HepG2 (cell line): ENCODE measurements at regions not wholly inside any gene's neighbourhood (a gene's known extent, or its start where the extent isn't known, plus 50 kb on each side); places are given as distances from the start of the nearest gene placed in this dataset.

Experiments
- ASH2L ChIP-seq: fragments of 300-600, 200-600 bp; sonication (generic); IDR thresholded peaks from 2 replicates; pipeline ENCODE4 v1.7.0; 2017; ENCODE audit warnings: low read depth, mild to moderate bottlenecking, moderate library complexity, mixed read lengths, low read length; ENCODE audit not compliant: insufficient read length
- ATF1 ChIP-seq: IDR thresholded peaks from 2 replicates; pipeline ENCODE4 v1.6.1; 2016; ENCODE audit warnings: mild to moderate bottlenecking, control low read depth
- BRD4 ChIP-seq: sonication (generic); formaldehyde crosslinking; IDR thresholded peaks from 2 replicates; pipeline ENCODE4 v1.4.0; 2020; ENCODE audit warnings: missing genetic modification reagents
- CEBPB ChIP-seq: IDR thresholded peaks from 2 replicates; pipeline ENCODE4 v1.6.1; 2011; ENCODE audit warnings: low read depth, low read length, improper control_type of control experiment, borderline replicate concordance
- ETV6 ChIP-seq: sonication (generic); formaldehyde crosslinking; conservative IDR thresholded peaks from 2 replicates; pipeline ENCODE4 v1.4.0; 2020; ENCODE audit warnings: missing genetic modification reagents
- HNRNPK ChIP-seq: fragments of 200-400 bp; formaldehyde crosslinking; IDR thresholded peaks from 2 replicates; pipeline ENCODE4 v1.6.1; 2018; ENCODE audit warnings: low read length, low read depth, moderate library complexity, mild to moderate bottlenecking; ENCODE audit not compliant: poor library complexity, severe bottlenecking
- IKZF4 ChIP-seq: sonication (generic); formaldehyde crosslinking; IDR thresholded peaks from 2 replicates; pipeline ENCODE4 v1.5.1; 2020; ENCODE audit warnings: borderline replicate concordance, mild to moderate bottlenecking, low read depth, missing genetic modification reagents; ENCODE audit errors: not compliant biosample characterization
- POLR2AphosphoS5 ChIP-seq: IDR thresholded peaks from 2 replicates; pipeline ENCODE4 v1.6.1; 2012; ENCODE audit warnings: low read depth, low read length
- RAD21 ChIP-seq: fragments of 450-650 bp; formaldehyde crosslinking; IDR thresholded peaks from 2 replicates; pipeline ENCODE4 v1.5.0; 2020; ENCODE audit warnings: mild to moderate bottlenecking
- RFXANK ChIP-seq: IDR thresholded peaks from 2 replicates; pipeline ENCODE4 v1.6.1; 2016
- TAF1 ChIP-seq: sonication (generic); formaldehyde crosslinking; IDR thresholded peaks from 2 replicates; pipeline ENCODE4 v1.4.0; 2020; ENCODE audit warnings: missing genetic modification reagents
- TBL1XR1 ChIP-seq: fragments of 150-350 bp; IDR thresholded peaks from 2 replicates; pipeline ENCODE4 v1.6.1; 2014; ENCODE audit warnings: borderline replicate concordance, low read length; ENCODE audit not compliant: partially characterized antibody
- ZNF274 ChIP-seq: sonication (generic); formaldehyde crosslinking; IDR thresholded peaks from 2 replicates; pipeline ENCODE4 v1.5.1; 2020; ENCODE audit warnings: mild to moderate bottlenecking, missing genetic modification reagents
- TF ChIP-seq, protein P1 (sequence below): sonication (generic); formaldehyde crosslinking; IDR thresholded peaks from 2 replicates; pipeline ENCODE4 v1.5.0; 2020; ENCODE audit warnings: mild to moderate bottlenecking, missing genetic modification reagents, moderate library complexity

DNA sequence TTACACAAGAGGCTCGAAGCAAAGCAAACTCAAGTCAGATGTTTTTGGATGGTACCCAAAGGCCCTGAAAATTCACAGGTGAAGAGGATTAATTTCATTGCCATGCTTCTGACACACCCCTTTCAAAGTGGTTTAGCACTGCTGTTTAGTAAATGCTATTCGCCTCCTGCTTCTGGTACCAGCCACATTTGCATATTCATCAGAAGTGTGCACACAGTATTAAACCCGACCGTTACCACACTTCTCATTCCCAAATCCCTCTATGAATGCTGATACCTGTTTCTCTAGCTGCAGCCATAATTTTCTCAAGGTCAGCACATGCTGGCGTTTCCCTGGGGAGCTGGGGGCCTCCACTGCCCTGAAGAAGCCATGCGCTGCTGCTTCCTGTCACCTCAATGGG lies 179.8 kb upstream of the DAB1 start:
- TF ChIP-seq IKZF4 (CRISPR knock-in tag) (no peak), TAF1 (CRISPR knock-in tag) (no peak), RAD21 (CRISPR knock-in tag) (no peak), ETV6 (CRISPR knock-in tag) (no peak), ASH2L (no peak), RFXANK (no peak), BRD4 (CRISPR knock-in tag) (no peak), ZNF274 (CRISPR knock-in tag) (no peak), HNRNPK (no peak), CEBPB (no peak), TBL1XR1 (no peak), ATF1 (no peak), POLR2AphosphoS5 (no peak)
- TF ChIP-seq, protein P1, sequence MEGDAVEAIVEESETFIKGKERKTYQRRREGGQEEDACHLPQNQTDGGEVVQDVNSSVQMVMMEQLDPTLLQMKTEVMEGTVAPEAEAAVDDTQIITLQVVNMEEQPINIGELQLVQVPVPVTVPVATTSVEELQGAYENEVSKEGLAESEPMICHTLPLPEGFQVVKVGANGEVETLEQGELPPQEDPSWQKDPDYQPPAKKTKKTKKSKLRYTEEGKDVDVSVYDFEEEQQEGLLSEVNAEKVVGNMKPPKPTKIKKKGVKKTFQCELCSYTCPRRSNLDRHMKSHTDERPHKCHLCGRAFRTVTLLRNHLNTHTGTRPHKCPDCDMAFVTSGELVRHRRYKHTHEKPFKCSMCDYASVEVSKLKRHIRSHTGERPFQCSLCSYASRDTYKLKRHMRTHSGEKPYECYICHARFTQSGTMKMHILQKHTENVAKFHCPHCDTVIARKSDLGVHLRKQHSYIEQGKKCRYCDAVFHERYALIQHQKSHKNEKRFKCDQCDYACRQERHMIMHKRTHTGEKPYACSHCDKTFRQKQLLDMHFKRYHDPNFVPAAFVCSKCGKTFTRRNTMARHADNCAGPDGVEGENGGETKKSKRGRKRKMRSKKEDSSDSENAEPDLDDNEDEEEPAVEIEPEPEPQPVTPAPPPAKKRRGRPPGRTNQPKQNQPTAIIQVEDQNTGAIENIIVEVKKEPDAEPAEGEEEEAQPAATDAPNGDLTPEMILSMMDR (CRISPR knock-in tag), result no peak
